LNCaP clone FGC (cell line): ENCODE measurements at regions not wholly inside any gene's neighbourhood (a gene's known extent, or its start where the extent isn't known, plus 50 kb on each side); places are given as distances from the start of the nearest gene placed in this dataset.
A peak's percentile ranks its signal among the peaks of the same experiment; 100 is the strongest.

ENCODE experiments used
- DNase-seq: peaks from one replicate; pipeline ENCODE4 v3.0.0-alpha.2; 2011; ENCODE audit warnings: low read depth
- H3K4me3 ChIP-seq: 2 replicates; pipeline ENCODE4 v1.5.1; 2011; ENCODE audit warnings: mild to moderate bottlenecking, low read depth, low read length, control low read depth
- CTCF ChIP-seq: IDR thresholded peaks from 2 replicates; pipeline ENCODE4 v1.5.1; 2012; ENCODE audit warnings: mild to moderate bottlenecking; ENCODE audit not compliant: control insufficient read depth, insufficient read depth; ENCODE audit errors: extremely low read depth

GRCh38 chr13:63690672-63691071 is 2275.0 kb upstream of the PCDH20 start:
- TF ChIP-seq CTCF = no peak
- DNase-seq = no peak
- no peak overlapping the region for H3K4me3 ChIP-seq

GRCh38 chr13:63684822-63685221 is 2269.2 kb upstream of the PCDH20 start:
- no peak for TF ChIP-seq CTCF
- no peak overlapping the region for H3K4me3 ChIP-seq
- no peak for DNase-seq

GRCh38 chr13:63680704-63681103 is 2265.1 kb upstream of the PCDH20 start:
- TF ChIP-seq CTCF = no peak
- DNase-seq = no peak
- no peak overlapping the region for H3K4me3 ChIP-seq

- TF ChIP-seq CTCF = no peak
- H3K4me3 ChIP-seq = no peak overlapping the region
- no peak for DNase-seq
Measured at GRCh38 chr13:63671296-63671695, 2255.6 kb upstream of the PCDH20 start.

GRCh38 chr13:63651394-63651793 is 2235.7 kb upstream of the PCDH20 start:
- TF ChIP-seq CTCF = no peak
- H3K4me3 ChIP-seq = no peak overlapping the region
- DNase-seq = no peak

- DNase-seq = no peak
- no peak for TF ChIP-seq CTCF
- no peak overlapping the region for H3K4me3 ChIP-seq
Measured at GRCh38 chr13:63643543-63643942, 2227.9 kb upstream of the PCDH20 start.

GRCh38 chr13:63636316-63636993 is 2220.8 kb upstream of the PCDH20 start:
- H3K4me3 ChIP-seq = peak overlapping the region; percentile 35
- DNase-seq = no peak

More at GRCh38 chr13:63636316-63636993, 2220.8 kb upstream of the PCDH20 start:
- TF ChIP-seq CTCF = peak; percentile 13; the same call in 1 of the 2 replicates
